OCI-LY7 (cell line): ENCODE measurements at regions not wholly inside any gene's neighbourhood (a gene's known extent, or its start where the extent isn't known, plus 50 kb on each side); places are given as distances from the start of the nearest gene placed in this dataset.

ENCODE experiments used
- BruUV-seq: library from RNA; stranded (reverse); fragments of 400-500 nt; replicated peaks from 2 replicates; lab custom pipeline; 2021; lab: Mats Ljungman, UMichigan
- CTCF ChIA-PET: fragments of 300-600 bp; sonication (Branson Sonifier 250); formaldehyde crosslinking; loops from one replicate; lab custom pipeline; 2022; ENCODE audit warnings: antibody characterized with exemption; ENCODE audit not compliant: unreplicated experiment; lab: Charles Lee
- POLR2A ChIA-PET: fragments of 300-600 bp; sonication (Branson Sonifier 250); formaldehyde crosslinking; loops from one replicate; lab custom pipeline; 2022; ENCODE audit warnings: antibody characterized with exemption; lab: Charles Lee
- DNase-seq: peaks from one replicate; pipeline ENCODE4 v3.0.0-alpha.2; 2015; ENCODE audit warnings: low spot score
- H2AFZ ChIP-seq: fragments of 200-600 bp; sonication (generic), shearing (Covaris generic); 2 replicates; pipeline ENCODE4 v1.6.1; 2014; ENCODE audit warnings: mild to moderate bottlenecking, antibody characterized with exemption, low read length, moderate library complexity
- H3K27ac ChIP-seq: fragments of 200-600 bp; sonication (generic); 2 replicates; pipeline ENCODE4 v1.5.1; 2014; ENCODE audit warnings: mixed run types, low read depth, mild to moderate bottlenecking, moderate library complexity, low read length, inconsistent platforms; ENCODE audit not compliant: poor library complexity, severe bottlenecking
- H3K36me3 ChIP-seq: fragments of 200-600 bp; sonication (generic); 2 replicates; pipeline ENCODE4 v1.6.1; 2014; ENCODE audit warnings: mild to moderate bottlenecking, antibody characterized with exemption, low read length, moderate library complexity, mixed read lengths; ENCODE audit not compliant: insufficient read depth
- H3K4me1 ChIP-seq: fragments of 200-600 bp; sonication (generic); 2 replicates; pipeline ENCODE4 v1.5.1; 2014; ENCODE audit warnings: mild to moderate bottlenecking, low read length; ENCODE audit not compliant: insufficient read depth, poor library complexity, severe bottlenecking
- H3K4me2 ChIP-seq: fragments of 200-600 bp; sonication (generic); 2 replicates; pipeline ENCODE4 v1.6.1; 2014; ENCODE audit warnings: mild to moderate bottlenecking, low read length
- H3K4me3 ChIP-seq: fragments of 200-600 bp; sonication (generic); 2 replicates; pipeline ENCODE4 v1.5.1; 2014; ENCODE audit warnings: mild to moderate bottlenecking, low read depth, low read length; ENCODE audit not compliant: poor library complexity, severe bottlenecking
- H3K79me2 ChIP-seq: fragments of 200-600 bp; sonication (generic); 2 replicates; pipeline ENCODE4 v1.6.1; 2016; ENCODE audit warnings: low read depth, mild to moderate bottlenecking, low read length, moderate library complexity, mixed read lengths; ENCODE audit not compliant: insufficient read depth
- H3K9me2 ChIP-seq: fragments of 200-600 bp; sonication (generic); 2 replicates; pipeline ENCODE4 v1.6.1; 2016; ENCODE audit warnings: mild to moderate bottlenecking, low read length, mixed read lengths; ENCODE audit not compliant: insufficient read depth
- H3K9me3 ChIP-seq: fragments of 200-600 bp; sonication (generic); 2 replicates; pipeline ENCODE4 v1.6.1; 2014; ENCODE audit warnings: mild to moderate bottlenecking, mixed run types, low read length, mixed read lengths
- H4K20me1 ChIP-seq: fragments of 200-600 bp; sonication (generic); 2 replicates; pipeline ENCODE4 v1.6.1; 2014; ENCODE audit warnings: mild to moderate bottlenecking, antibody characterized with exemption, low read length, moderate library complexity, mixed read lengths; ENCODE audit not compliant: insufficient read depth
- EZH2phosphoT487 ChIP-seq: fragments of 200-600 bp; sonication (generic); IDR thresholded peaks from 2 replicates; pipeline ENCODE4 v1.6.1; 2018; ENCODE audit warnings: low read depth, borderline replicate concordance, mild to moderate bottlenecking, mixed run types, antibody characterized with exemption, low read length, moderate library complexity, mixed read lengths
- intact Hi-C: fragments of 100-400 bp; cut with micrococcal nuclease; formaldehyde crosslinking; loops from one replicate; pipeline ENCODE4 v1.10.0; 2022; ENCODE audit not compliant: unreplicated experiment
- TF ChIP-seq, protein P1 (sequence below): fragments of 200-600 bp; sonication (generic); conservative IDR thresholded peaks from 2 replicates; pipeline ENCODE4 v1.5.1; 2014; ENCODE audit warnings: mild to moderate bottlenecking, antibody characterized with exemption, low read length, moderate library complexity, mixed read lengths

DNA sequence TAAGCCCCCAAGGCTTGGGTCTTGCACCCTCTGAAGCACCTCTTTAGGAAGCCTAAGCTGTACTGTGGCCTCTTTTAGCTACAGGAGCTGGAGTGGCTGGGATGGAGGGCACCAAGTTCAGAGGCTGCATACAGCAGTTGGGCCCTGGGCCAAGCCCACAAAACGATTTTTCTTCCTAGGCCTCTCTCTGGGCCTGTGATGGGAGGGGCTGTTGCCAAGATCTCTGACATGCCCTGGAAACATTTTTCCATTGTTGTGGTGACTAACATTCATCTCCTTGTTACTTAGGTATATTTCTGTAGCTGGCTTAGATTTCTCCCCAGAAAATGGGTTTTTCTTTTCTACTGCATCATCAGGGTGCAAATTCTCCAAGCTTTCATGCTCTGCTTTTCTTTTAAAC, 375.7 kb upstream of the NPSR1 start:
- no peak overlapping the region for H3K4me3 ChIP-seq
- H3K4me2 ChIP-seq = no peak overlapping the region
- H4K20me1 ChIP-seq = no peaks in the 10 kb centered on the region
- intact Hi-C loops = no loop called here
- no peak for TF ChIP-seq EZH2phosphoT487
- TF ChIP-seq, protein P1, sequence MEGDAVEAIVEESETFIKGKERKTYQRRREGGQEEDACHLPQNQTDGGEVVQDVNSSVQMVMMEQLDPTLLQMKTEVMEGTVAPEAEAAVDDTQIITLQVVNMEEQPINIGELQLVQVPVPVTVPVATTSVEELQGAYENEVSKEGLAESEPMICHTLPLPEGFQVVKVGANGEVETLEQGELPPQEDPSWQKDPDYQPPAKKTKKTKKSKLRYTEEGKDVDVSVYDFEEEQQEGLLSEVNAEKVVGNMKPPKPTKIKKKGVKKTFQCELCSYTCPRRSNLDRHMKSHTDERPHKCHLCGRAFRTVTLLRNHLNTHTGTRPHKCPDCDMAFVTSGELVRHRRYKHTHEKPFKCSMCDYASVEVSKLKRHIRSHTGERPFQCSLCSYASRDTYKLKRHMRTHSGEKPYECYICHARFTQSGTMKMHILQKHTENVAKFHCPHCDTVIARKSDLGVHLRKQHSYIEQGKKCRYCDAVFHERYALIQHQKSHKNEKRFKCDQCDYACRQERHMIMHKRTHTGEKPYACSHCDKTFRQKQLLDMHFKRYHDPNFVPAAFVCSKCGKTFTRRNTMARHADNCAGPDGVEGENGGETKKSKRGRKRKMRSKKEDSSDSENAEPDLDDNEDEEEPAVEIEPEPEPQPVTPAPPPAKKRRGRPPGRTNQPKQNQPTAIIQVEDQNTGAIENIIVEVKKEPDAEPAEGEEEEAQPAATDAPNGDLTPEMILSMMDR = no peak
- H3K9me3 ChIP-seq = no peaks in the 10 kb centered on the region
- H3K36me3 ChIP-seq = no peaks in the 10 kb centered on the region
- no peak overlapping the region for H3K27ac ChIP-seq
- no peaks in the 10 kb centered on the region for H3K79me2 ChIP-seq
- no TSS peak for BruUV-seq
- DNase-seq = no peak
- H3K9me2 ChIP-seq = no peaks in the 10 kb centered on the region
- H3K4me1 ChIP-seq = no peaks in the 10 kb centered on the region
- POLR2A ChIA-PET = no interaction called here
- no peak overlapping the region for H2AFZ ChIP-seq
- CTCF ChIA-PET = no interaction called here

DNA sequence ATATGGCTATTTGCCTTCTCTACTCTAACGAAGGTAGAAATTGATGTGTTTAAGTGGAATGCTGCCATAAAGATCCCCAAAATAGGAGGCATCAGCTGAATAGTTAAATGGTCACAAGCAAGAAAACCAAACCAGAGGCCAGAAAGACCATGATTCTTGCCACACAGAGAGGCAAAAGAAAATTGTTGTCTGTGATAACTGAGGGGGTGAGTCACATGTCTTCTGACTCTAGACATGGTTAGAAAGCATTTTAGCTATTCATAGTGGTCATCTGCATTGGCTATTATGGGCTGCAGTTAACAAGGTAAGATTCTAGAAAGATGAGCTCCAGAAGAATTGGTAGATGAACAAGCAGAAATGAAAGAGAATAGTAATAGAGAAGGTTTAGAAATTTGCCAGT, 361.4 kb upstream of the NPSR1 start:
- H3K4me1 ChIP-seq = no peaks in the 10 kb centered on the region
- H4K20me1 ChIP-seq = no peaks in the 10 kb centered on the region
- H3K27ac ChIP-seq = no peak overlapping the region
- ChIA-PET POLR2A (no interaction called here), CTCF (no interaction called here)
- no peak overlapping the region for H2AFZ ChIP-seq
- DNase-seq = no peak
- H3K4me2 ChIP-seq = no peak overlapping the region
- no TSS peak for BruUV-seq
- no peak overlapping the region for H3K4me3 ChIP-seq
- intact Hi-C loops = no loop called here
- no peaks in the 10 kb centered on the region for H3K9me3 ChIP-seq
- no peaks in the 10 kb centered on the region for H3K36me3 ChIP-seq
- TF ChIP-seq EZH2phosphoT487 = no peak
- TF ChIP-seq, protein P1 = no peak
- no peaks in the 10 kb centered on the region for H3K79me2 ChIP-seq
- no peaks in the 10 kb centered on the region for H3K9me2 ChIP-seq

DNA sequence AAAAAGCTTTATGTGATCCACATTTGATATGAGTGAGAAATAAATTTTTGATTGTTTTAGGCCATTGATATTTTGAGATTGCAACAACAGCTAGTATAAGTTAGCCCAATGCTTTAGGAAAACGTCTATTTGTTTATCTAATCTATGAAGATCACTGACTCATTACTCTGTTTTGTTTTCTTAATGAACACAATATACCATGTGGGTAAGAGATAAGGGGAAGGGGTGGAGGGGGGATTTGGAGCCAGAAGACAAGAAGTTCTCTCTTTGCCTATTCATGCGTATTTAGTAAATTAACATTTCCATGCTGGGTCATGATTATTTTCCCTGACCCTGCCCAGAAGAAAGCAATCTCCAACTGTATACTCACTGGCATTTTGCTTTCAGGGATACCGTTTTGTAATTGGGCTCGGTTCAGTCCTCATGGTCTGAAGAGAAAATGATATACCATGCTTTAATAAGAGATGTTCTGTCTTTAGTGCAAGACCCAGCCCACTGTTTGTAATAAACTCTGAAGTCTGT, 359.5 kb upstream of the NPSR1 start:
- Histone ChIP-seq H3K27ac (no peak overlapping the region), H3K36me3 (no peaks in the 10 kb centered on the region), H3K9me2 (no peaks in the 10 kb centered on the region), H2AFZ (no peak overlapping the region), H3K4me3 (no peak overlapping the region), H3K4me2 (no peak overlapping the region), H3K9me3 (no peaks in the 10 kb centered on the region), H4K20me1 (no peaks in the 10 kb centered on the region), H3K4me1 (no peaks in the 10 kb centered on the region), H3K79me2 (no peaks in the 10 kb centered on the region)
- TF ChIP-seq, protein P1 = no peak
- TF ChIP-seq EZH2phosphoT487 = no peak
- BruUV-seq = no TSS peak
- no peak for DNase-seq
- intact Hi-C loops = no loop called here
- POLR2A ChIA-PET = no interaction called here
- CTCF ChIA-PET = no interaction called here
